ENCODE measurements at regions not wholly inside any gene's neighbourhood (a gene's known extent, or its start where the extent isn't known, plus 50 kb on each side); places are given as distances from the start of the nearest gene placed in this dataset.

GRCh38 chr16:49931266-49931665, 75.4 kb upstream of the ZNF423 start:
- TF ChIP-seq SUZ12 (IDR thresholded peaks at IDR 0.05; ENCODE audit: extremely low read depth, insufficient read depth, insufficient read length) (no peak), YY1 (IDR thresholded peaks at IDR 0.05; ENCODE audit: insufficient read depth, insufficient read length) (no peak)

Data from NT2/D1 (cell line).